ENCODE measurements at regions not wholly inside any gene's neighbourhood (a gene's known extent, or its start where the extent isn't known, plus 50 kb on each side); places are given as distances from the start of the nearest gene placed in this dataset.

- TF ChIP-seq CTCF (IDR thresholded peaks at IDR 0.05; ENCODE audit: insufficient read depth, low read length) (no peak), SPI1 (IDR thresholded peaks at IDR 0.05; ENCODE audit: borderline replicate concordance, low read depth) (no peak)
These were observed 178.8 kb downstream of the ARL4A start for GRCh38 chr7:12866207-12866606.
